CD4-positive, alpha-beta T cell (primary cell): ENCODE measurements at regions not wholly inside any gene's neighbourhood (a gene's known extent, or its start where the extent isn't known, plus 50 kb on each side); places are given as distances from the start of the nearest gene placed in this dataset.

ENCODE experiments used
- ATAC-seq: fragments of 200-7000 bp; cut with Tn5 transposase; one replicate; pipeline ENCODE4 v1.10.0; 2022; ENCODE audit warnings: mild to moderate bottlenecking; ENCODE audit not compliant: poor library complexity
- CTCF ChIA-PET: fragments of 350-600 bp; sonication (Branson Sonifier 250); formaldehyde crosslinking; loops from one replicate; lab custom pipeline; 2021; ENCODE audit warnings: antibody characterized with exemption, inconsistent platforms; lab: Charles Lee
- POLR2A ChIA-PET: fragments of 350-600 bp; sonication (Branson Sonifier 250); formaldehyde crosslinking; loops from one replicate; lab custom pipeline; 2021; ENCODE audit warnings: antibody characterized with exemption, inconsistent platforms; lab: Charles Lee
- DNase-seq, 14 experiments: peaks; one replicate each; pipeline ENCODE4 v3.0.0-alpha.2; 2013 to 2020; ENCODE audit warnings: mixed read lengths in 2 of 14
- H3K27ac ChIP-seq, 2 donors: one replicate each; pipeline versions ENCODE4 v1.5.1 to v1.7.0; 2013; ENCODE audit warnings: low read length in 2 of 2, low read depth in 1 of 2, mild to moderate bottlenecking in 1 of 2
- H3K27me3 ChIP-seq, 2 experiments: 1 replicate in 1 of 2; 2 replicates in 1 of 2; pipeline versions ENCODE4 v1.6.1 to v1.7.0; 2013; ENCODE audit warnings: low read length in 2 of 2, control low read depth in 1 of 2, mild to moderate bottlenecking in 1 of 2, moderate library complexity in 1 of 2; ENCODE audit not compliant: insufficient read depth in 2 of 2, control insufficient read depth in 1 of 2
- H3K36me3 ChIP-seq: one replicate; pipeline ENCODE4 v1.6.1; 2013; ENCODE audit warnings: low read length, control low read depth; ENCODE audit not compliant: insufficient read depth
- H3K4me1 ChIP-seq: one replicate; pipeline ENCODE4 v1.6.1; 2013; ENCODE audit warnings: low read length, control low read depth; ENCODE audit not compliant: insufficient read depth
- H3K4me3 ChIP-seq: one replicate; pipeline ENCODE4 v1.5.1; 2013; ENCODE audit warnings: mild to moderate bottlenecking, low read length, moderate library complexity
- H3K9me3 ChIP-seq, 2 experiments: 1 replicate in 1 of 2; 2 replicates in 1 of 2; pipeline versions ENCODE4 v1.6.1 to v1.7.0; 2013; ENCODE audit warnings: low read length in 2 of 2, mild to moderate bottlenecking in 2 of 2, control low read depth in 1 of 2, moderate library complexity in 1 of 2; ENCODE audit not compliant: control insufficient read depth in 1 of 2, insufficient read depth in 1 of 2
- H3K27ac Mint-ChIP-seq: one replicate; pipeline ENCODE4 v1.8.0; 2020; ENCODE audit warnings: mixed read lengths
- H3K27me3 Mint-ChIP-seq: one replicate; pipeline ENCODE4 v1.8.0; 2021; ENCODE audit warnings: mixed read lengths
- H3K36me3 Mint-ChIP-seq: one replicate; pipeline ENCODE4 v1.8.0; 2021; ENCODE audit warnings: low read depth, mixed read lengths
- H3K4me1 Mint-ChIP-seq: one replicate; pipeline ENCODE4 v1.8.0; 2021; ENCODE audit warnings: low read depth, mixed read lengths
- H3K4me3 Mint-ChIP-seq: one replicate; pipeline ENCODE4 v1.8.0; 2020; ENCODE audit warnings: mild to moderate bottlenecking, mixed read lengths
- H3K9me3 Mint-ChIP-seq: one replicate; pipeline ENCODE4 v1.8.0; 2020; ENCODE audit warnings: mixed read lengths
- intact Hi-C, 2 experiments: fragments of 100-400 bp; cut with DNase I in 1 of 2; cut with micrococcal nuclease in 1 of 2; formaldehyde crosslinking; loops; one replicate each; pipeline versions ENCODE4 v1.15.1 to v1.9.0; 2023 to 2025; cut with DNase I, micrococcal nuclease
- TF ChIP-seq, protein P1 (sequence below): fragments of 200-600 bp; IDR thresholded peaks from one replicate; pipeline ENCODE4 v1.8.0; 2022; ENCODE audit warnings: antibody characterized with exemption, mild to moderate bottlenecking

DNA sequence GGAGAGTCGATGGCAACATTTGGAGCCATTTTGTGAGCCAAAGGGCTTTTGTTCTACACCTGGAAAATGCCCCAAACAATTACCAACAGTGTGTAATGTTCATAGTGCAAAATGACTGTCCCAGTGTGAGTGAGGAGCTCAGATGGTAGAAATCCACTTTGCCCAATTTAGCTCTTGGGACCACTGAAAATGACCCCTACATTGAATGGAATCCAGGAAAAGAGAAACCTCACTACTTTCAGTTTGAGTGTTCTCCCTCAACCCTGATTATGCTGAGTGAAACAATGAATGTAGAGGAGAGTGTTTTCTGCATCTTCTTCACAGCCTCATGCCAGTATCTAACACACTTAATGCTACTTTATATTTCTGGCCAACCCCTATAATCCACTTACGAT lies 84.9 kb upstream of the NRN1 start:
- TF ChIP-seq, protein P1, sequence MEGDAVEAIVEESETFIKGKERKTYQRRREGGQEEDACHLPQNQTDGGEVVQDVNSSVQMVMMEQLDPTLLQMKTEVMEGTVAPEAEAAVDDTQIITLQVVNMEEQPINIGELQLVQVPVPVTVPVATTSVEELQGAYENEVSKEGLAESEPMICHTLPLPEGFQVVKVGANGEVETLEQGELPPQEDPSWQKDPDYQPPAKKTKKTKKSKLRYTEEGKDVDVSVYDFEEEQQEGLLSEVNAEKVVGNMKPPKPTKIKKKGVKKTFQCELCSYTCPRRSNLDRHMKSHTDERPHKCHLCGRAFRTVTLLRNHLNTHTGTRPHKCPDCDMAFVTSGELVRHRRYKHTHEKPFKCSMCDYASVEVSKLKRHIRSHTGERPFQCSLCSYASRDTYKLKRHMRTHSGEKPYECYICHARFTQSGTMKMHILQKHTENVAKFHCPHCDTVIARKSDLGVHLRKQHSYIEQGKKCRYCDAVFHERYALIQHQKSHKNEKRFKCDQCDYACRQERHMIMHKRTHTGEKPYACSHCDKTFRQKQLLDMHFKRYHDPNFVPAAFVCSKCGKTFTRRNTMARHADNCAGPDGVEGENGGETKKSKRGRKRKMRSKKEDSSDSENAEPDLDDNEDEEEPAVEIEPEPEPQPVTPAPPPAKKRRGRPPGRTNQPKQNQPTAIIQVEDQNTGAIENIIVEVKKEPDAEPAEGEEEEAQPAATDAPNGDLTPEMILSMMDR = no peak
- Histone ChIP-seq H3K27ac (no peak overlapping the region), H3K36me3 (no peaks in the 10 kb centered on the region), H3K4me1 (no peaks in the 10 kb centered on the region), H3K27me3 (no peaks in the 10 kb centered on the region), H3K4me3 (no peak overlapping the region), H3K9me3 (peaks cover 0 to 3% of the 10 kb centered on the region in 2 experiments)
- no peak overlapping the region for H3K4me3 Mint-ChIP-seq
- H3K36me3 Mint-ChIP-seq = no peaks in the 10 kb centered on the region
- no peaks in the 10 kb centered on the region for H3K4me1 Mint-ChIP-seq
- no peaks in the 10 kb centered on the region for H3K9me3 Mint-ChIP-seq
- H3K27me3 Mint-ChIP-seq = peaks cover 22% of the 10 kb centered on the region
- no peak overlapping the region for H3K27ac Mint-ChIP-seq
- intact Hi-C loops = no loop called here
- ATAC-seq = no peak
- CTCF ChIA-PET = no interaction called here
- POLR2A ChIA-PET = interaction anchor here (0.7 kb wide), 1 partner anchor 130 kb away, joined by 4 read pairs; no protein-coding TSS in a partner anchor
- no peak for DNase-seq

DNA sequence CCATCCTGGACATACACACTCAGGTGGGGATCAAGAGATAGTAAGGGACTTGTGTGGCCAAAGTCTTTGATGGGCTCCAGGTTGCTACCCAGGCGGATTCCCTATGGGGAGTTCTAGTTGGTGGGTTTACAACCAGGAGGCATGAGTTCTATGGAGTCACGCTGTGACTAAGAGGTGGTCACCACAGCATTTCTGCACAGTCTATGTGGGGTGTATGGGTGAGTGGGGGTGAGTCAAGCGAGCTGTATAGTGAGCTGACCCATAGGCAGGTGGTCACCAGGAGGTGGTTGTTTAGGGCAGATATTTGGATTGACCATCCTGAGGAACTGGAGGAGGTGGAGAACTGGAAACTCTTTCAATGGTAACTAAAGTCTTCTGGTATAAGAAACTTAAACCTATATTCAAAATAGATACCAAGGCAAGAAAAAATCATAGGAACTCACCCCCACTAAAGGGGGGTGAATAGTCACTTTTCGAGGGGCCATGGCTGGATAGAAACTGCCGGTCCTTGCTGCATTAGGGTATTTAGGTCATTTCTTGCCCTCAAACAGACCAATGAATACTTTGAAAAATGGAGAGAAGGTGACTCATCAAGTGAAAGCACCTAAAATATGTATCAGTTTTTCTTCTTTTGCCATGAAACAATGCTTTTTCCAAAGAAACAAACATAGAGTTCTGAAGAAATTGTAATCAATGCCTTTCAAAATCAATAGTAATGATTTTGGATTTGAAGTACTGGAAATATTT lies 84.3 kb upstream of the NRN1 start:
- Mint-ChIP-seq H3K4me1 (no peaks in the 10 kb centered on the region), H3K27ac (no peak overlapping the region)
- intact Hi-C loops = no loop called here

GRCh38 chr6:6085928-6086668 lies 79.4 kb upstream of the NRN1 start:
- Mint-ChIP-seq H3K4me3 (no peak overlapping the region), H3K36me3 (no peaks in the 10 kb centered on the region), H3K27ac (no peak overlapping the region), H3K27me3 (peaks cover 22% of the 10 kb centered on the region), H3K4me1 (no peaks in the 10 kb centered on the region), H3K9me3 (peaks cover 6% of the 10 kb centered on the region)
- TF ChIP-seq, protein P1 = no peak
- ATAC-seq (no peak), DNase-seq (no peak)
- Histone ChIP-seq H3K4me3 (no peak overlapping the region), H3K4me1 (no peaks in the 10 kb centered on the region), H3K36me3 (no peaks in the 10 kb centered on the region), H3K27me3 (no peaks in the 10 kb centered on the region), H3K9me3 (no peaks in the 10 kb centered on the region), H3K27ac (no peak overlapping the region)
- ChIA-PET POLR2A (interaction anchor here (0.5 kb wide), 1 partner anchor 459 kb away, joined by 3 read pairs; no protein-coding TSS in a partner anchor), CTCF (no interaction called here)
- intact Hi-C loops = no loop called here

More for the DNA sequence above, 84.3 kb upstream of the NRN1 start:
- no peak overlapping the region for H3K27ac ChIP-seq
- no peaks in the 10 kb centered on the region for H3K4me1 ChIP-seq
- H3K9me3 ChIP-seq = no peaks in the 10 kb centered on the region
- Mint-ChIP-seq H3K4me3 (no peak overlapping the region), H3K27me3 (peaks cover 22% of the 10 kb centered on the region), H3K9me3 (no peaks in the 10 kb centered on the region), H3K36me3 (no peaks in the 10 kb centered on the region)
- ATAC-seq (no peak), DNase-seq (no peak)
- no peaks in the 10 kb centered on the region for H3K36me3 ChIP-seq
- CTCF ChIA-PET = no interaction called here
- TF ChIP-seq, protein P1 = no peak
- POLR2A ChIA-PET = no interaction called here
- no peaks in the 10 kb centered on the region for H3K27me3 ChIP-seq
- H3K4me3 ChIP-seq = no peak overlapping the region
